PC-3 (cell line): ENCODE measurements at regions not wholly inside any gene's neighbourhood (a gene's known extent, or its start where the extent isn't known, plus 50 kb on each side); places are given as distances from the start of the nearest gene placed in this dataset.

ENCODE experiments used
- ATAC-seq: fragments of 200-7000 bp; cut with Tn5 transposase; 2 replicates; pipeline ENCODE4 v1.9.1; 2020; ENCODE audit warnings: mild to moderate bottlenecking, moderate library complexity
- BruUV-seq: library from RNA; stranded (reverse); fragments of 400-500 nt; replicated peaks from 2 replicates; lab custom pipeline; 2021; lab: Mats Ljungman, UMichigan
- CTCF ChIA-PET: fragments of 300-600 bp; sonication (Branson Sonifier 250); formaldehyde crosslinking; loops from one replicate; lab custom pipeline; 2022; ENCODE audit warnings: antibody characterized with exemption; lab: Charles Lee
- POLR2A ChIA-PET: fragments of 300-600 bp; sonication (Branson Sonifier 250); formaldehyde crosslinking; loops from one replicate; lab custom pipeline; 2022; ENCODE audit warnings: antibody characterized with exemption; ENCODE audit not compliant: unreplicated experiment; lab: Charles Lee
- DNase-seq: peaks from one replicate; pipeline ENCODE4 v3.0.0-alpha.2; 2015
- H2AFZ ChIP-seq: fragments of 300-600 bp; sonication (generic); 2 replicates; pipeline ENCODE4 v1.6.0; 2016; ENCODE audit warnings: antibody characterized with exemption, low read length
- H3F3A ChIP-seq: fragments of 300-600 bp; sonication (generic); one replicate; pipeline ENCODE4 v1.6.0; 2017; ENCODE audit warnings: antibody characterized with exemption, low read length, control low read depth, mild to moderate bottlenecking; ENCODE audit not compliant: unreplicated experiment
- H3K27ac ChIP-seq: fragments of 300-600 bp; sonication (generic); 2 replicates; pipeline ENCODE4 v1.5.1; 2016; ENCODE audit warnings: mild to moderate bottlenecking, low read length
- H3K27me3 ChIP-seq: fragments of 300-600 bp; sonication (generic); 2 replicates; pipeline ENCODE4 v1.6.1; 2016; ENCODE audit warnings: low read length, mixed read lengths
- H3K36me3 ChIP-seq: fragments of 300-600 bp; sonication (generic); 2 replicates; pipeline ENCODE4 v1.6.1; 2016; ENCODE audit warnings: low read depth, mixed run types, low read length, mixed read lengths
- H3K4me1 ChIP-seq: fragments of 300-600 bp; sonication (generic); 2 replicates; pipeline ENCODE4 v1.5.1; 2016; ENCODE audit warnings: low read length; ENCODE audit not compliant: insufficient read depth
- H3K4me2 ChIP-seq: fragments of 300-600 bp; sonication (generic); 2 replicates; pipeline ENCODE4 v1.6.0; 2016; ENCODE audit warnings: low read length
- H3K4me3 ChIP-seq: fragments of 300-600 bp; sonication (generic); 2 replicates; pipeline ENCODE4 v1.5.1; 2016; ENCODE audit warnings: mild to moderate bottlenecking, low read length, mixed read lengths
- H3K79me2 ChIP-seq: fragments of 300-600 bp; sonication (generic); 2 replicates; pipeline ENCODE4 v1.6.1; 2017; ENCODE audit warnings: low read length, mixed read lengths
- H3K9ac ChIP-seq: fragments of 300-600 bp; sonication (generic); 2 replicates; pipeline ENCODE4 v1.6.0; 2016; ENCODE audit warnings: mild to moderate bottlenecking, low read length
- H3K9me2 ChIP-seq: fragments of 300-600 bp; sonication (generic); replicated peaks from 2 replicates; pipeline ENCODE4 v1.6.1; 2016; ENCODE audit warnings: mixed run types, low read length, mixed read lengths
- H3K9me3 ChIP-seq: fragments of 300-600 bp; sonication (generic); 2 replicates; pipeline ENCODE4 v1.6.1; 2016; ENCODE audit warnings: low read length, mixed read lengths
- H4K20me1 ChIP-seq: fragments of 300-600 bp; sonication (generic); 2 replicates; pipeline ENCODE4 v1.6.1; 2016; ENCODE audit warnings: low read length, mixed read lengths
- EZH2 ChIP-seq: fragments of 300-600 bp; sonication (generic); IDR thresholded peaks from one replicate; pipeline ENCODE4 v1.6.1; 2017; ENCODE audit warnings: antibody characterized with exemption, mild to moderate bottlenecking, low read length; ENCODE audit not compliant: unreplicated experiment
- EZH2phosphoT487 ChIP-seq: fragments of 300-600 bp; sonication (generic); IDR thresholded peaks from 2 replicates; pipeline ENCODE4 v1.6.1; 2018; ENCODE audit warnings: mild to moderate bottlenecking, antibody characterized with exemption, low read length, borderline replicate concordance
- intact Hi-C: fragments of 100-400 bp; cut with micrococcal nuclease; formaldehyde crosslinking; loops from 2 replicates; pipeline ENCODE4 v1.9.0; 2023
- TF ChIP-seq, protein P1 (sequence below): fragments of 300-600 bp; sonication (generic); conservative IDR thresholded peaks from 2 replicates; pipeline ENCODE4 v1.5.1; 2017; ENCODE audit warnings: antibody characterized with exemption, low read depth, mild to moderate bottlenecking, low read length

DNA sequence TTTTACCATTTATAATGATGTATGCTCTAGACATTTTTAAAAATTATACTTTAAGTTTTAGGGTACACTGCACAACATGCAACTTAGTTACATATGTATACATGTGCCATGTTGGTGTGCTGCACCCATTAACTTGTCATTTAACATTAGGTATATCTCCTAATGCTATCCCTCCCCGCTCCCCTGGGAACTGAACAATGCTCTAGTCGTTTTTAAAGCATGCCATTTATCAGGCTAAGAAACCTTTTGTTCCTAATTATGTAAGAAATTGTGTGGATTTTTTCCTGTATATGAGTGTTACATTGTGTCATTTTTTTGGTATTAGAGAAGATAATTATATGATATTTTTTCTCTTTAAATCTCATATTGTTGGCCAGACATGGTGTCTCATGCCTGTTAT is 72.8 kb upstream of the SGCD start:
- intact Hi-C loops, result no loop called here
- Histone ChIP-seq H3K36me3 (no peaks in the 10 kb centered on the region), H3K4me1 (no peaks in the 10 kb centered on the region), H3K79me2 (no peaks in the 10 kb centered on the region), H3K27ac (no peak overlapping the region), H3K9ac (no peak overlapping the region), H3F3A (no peaks in the 10 kb centered on the region), H2AFZ (no peak overlapping the region), H3K9me2 (no peaks in the 10 kb centered on the region), H3K9me3 (no peaks in the 10 kb centered on the region), H3K27me3 (no peaks in the 10 kb centered on the region), H4K20me1 (no peaks in the 10 kb centered on the region), H3K4me2 (no peak overlapping the region), H3K4me3 (no peak overlapping the region)
- ATAC-seq, result no peak
- no peak for TF ChIP-seq EZH2phosphoT487
- TF ChIP-seq, protein P1, sequence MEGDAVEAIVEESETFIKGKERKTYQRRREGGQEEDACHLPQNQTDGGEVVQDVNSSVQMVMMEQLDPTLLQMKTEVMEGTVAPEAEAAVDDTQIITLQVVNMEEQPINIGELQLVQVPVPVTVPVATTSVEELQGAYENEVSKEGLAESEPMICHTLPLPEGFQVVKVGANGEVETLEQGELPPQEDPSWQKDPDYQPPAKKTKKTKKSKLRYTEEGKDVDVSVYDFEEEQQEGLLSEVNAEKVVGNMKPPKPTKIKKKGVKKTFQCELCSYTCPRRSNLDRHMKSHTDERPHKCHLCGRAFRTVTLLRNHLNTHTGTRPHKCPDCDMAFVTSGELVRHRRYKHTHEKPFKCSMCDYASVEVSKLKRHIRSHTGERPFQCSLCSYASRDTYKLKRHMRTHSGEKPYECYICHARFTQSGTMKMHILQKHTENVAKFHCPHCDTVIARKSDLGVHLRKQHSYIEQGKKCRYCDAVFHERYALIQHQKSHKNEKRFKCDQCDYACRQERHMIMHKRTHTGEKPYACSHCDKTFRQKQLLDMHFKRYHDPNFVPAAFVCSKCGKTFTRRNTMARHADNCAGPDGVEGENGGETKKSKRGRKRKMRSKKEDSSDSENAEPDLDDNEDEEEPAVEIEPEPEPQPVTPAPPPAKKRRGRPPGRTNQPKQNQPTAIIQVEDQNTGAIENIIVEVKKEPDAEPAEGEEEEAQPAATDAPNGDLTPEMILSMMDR, result no peak
- no peak for TF ChIP-seq EZH2
- ChIA-PET POLR2A (no interaction called here), CTCF (no interaction called here)
- DNase-seq, result no peak
- no TSS peak for BruUV-seq

DNA sequence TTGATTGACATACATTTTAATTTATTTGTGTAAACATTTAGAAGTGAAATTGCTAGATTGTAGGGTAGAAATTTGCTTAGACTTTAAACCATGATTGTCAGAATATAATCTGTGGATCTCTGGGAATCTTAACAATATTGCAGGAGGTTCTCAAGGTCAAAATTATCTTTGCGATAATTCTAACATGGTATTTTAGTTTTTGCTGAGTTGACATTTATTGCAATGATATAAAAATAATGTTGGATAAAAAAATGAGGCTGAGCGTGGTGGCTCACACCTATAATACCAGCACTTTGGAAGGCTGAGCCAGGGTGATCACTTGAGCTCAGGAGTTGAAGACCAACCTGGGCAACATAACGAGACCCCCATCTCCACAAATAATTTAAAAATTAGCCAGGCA is 70.3 kb upstream of the SGCD start:
- no peak overlapping the region for H3K4me2 ChIP-seq
- no peaks in the 10 kb centered on the region for H3F3A ChIP-seq
- H3K27ac ChIP-seq, result no peak overlapping the region
- BruUV-seq, result no TSS peak
- H3K9ac ChIP-seq, result no peak overlapping the region
- no peaks in the 10 kb centered on the region for H3K9me2 ChIP-seq
- CTCF ChIA-PET, result no interaction called here
- H4K20me1 ChIP-seq, result no peaks in the 10 kb centered on the region
- 0 out of 2 replicates have a peak, but pooled peaks cover 2% of the 10 kb centered on the region for H3K9me3 ChIP-seq
- no peak overlapping the region for H3K4me3 ChIP-seq
- DNase-seq, result no peak
- intact Hi-C loops, result no loop called here
- TF ChIP-seq EZH2phosphoT487 (no peak), EZH2 (no peak)
- TF ChIP-seq, protein P1, result no peak
- H3K79me2 ChIP-seq, result no peaks in the 10 kb centered on the region
- POLR2A ChIA-PET, result no interaction called here
- no peak for ATAC-seq
- H3K4me1 ChIP-seq, result no peaks in the 10 kb centered on the region
- H3K27me3 ChIP-seq, result no peaks in the 10 kb centered on the region
- H2AFZ ChIP-seq, result no peak overlapping the region
- no peaks in the 10 kb centered on the region for H3K36me3 ChIP-seq

DNA sequence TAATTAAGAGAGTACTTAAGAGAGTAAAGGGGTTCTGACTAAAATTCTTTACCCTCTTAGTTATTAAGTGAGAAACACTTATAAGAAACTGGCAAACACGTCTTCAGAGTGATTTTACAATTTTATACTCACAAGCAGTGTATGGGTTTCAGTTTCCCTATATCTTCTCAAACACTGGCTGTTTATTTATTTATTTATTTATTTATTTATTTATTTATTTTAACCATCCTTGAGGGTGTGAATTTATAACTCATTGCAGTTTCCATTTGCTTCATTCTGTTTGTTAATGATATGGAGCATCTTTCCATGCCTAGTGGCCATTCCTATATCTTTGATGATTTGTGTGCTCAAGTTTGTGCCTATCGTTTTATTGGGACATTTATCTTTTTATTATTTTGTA is 68.0 kb upstream of the SGCD start:
- Histone ChIP-seq H3K9me2 (no peaks in the 10 kb centered on the region), H3K36me3 (no peaks in the 10 kb centered on the region), H3K9ac (no peak overlapping the region), H3F3A (no peaks in the 10 kb centered on the region), H3K4me2 (no peak overlapping the region), H3K4me3 (no peak overlapping the region), H3K9me3 (0 out of 2 replicates have a peak, but pooled peaks cover 2% of the 10 kb centered on the region), H4K20me1 (no peaks in the 10 kb centered on the region), H2AFZ (no peak overlapping the region), H3K4me1 (no peaks in the 10 kb centered on the region), H3K79me2 (no peaks in the 10 kb centered on the region), H3K27me3 (no peaks in the 10 kb centered on the region), H3K27ac (no peak overlapping the region)
- BruUV-seq, result no TSS peak
- TF ChIP-seq, protein P1, result no peak
- TF ChIP-seq EZH2phosphoT487, result no peak
- TF ChIP-seq EZH2, result no peak
- intact Hi-C loops, result no loop called here
- ChIA-PET CTCF (no interaction called here), POLR2A (no interaction called here)
- no peak for ATAC-seq
- DNase-seq, result no peak
